Activated T-helper 9 cell treated with anti-CD3 and anti-CD28 coated beads, Interleukin-2, amount 50 U/mL, for 16 hours (primary cell): ENCODE measurements at regions not wholly inside any gene's neighbourhood (a gene's known extent, or its start where the extent isn't known, plus 50 kb on each side); places are given as distances from the start of the nearest gene placed in this dataset.
"Not testable (repeated sequence)": the region's sequence is repeated elsewhere in the genome, so short reads cannot be mapped to it uniquely, and the experiment has no call there.

ENCODE experiments used
- DNase-seq: peaks from one replicate; pipeline ENCODE4 v3.0.0-alpha.2; 2020; ENCODE audit warnings: low read depth

- DNase-seq: not testable (repeated sequence)
Observed at GRCh38 chr22:22056809-22057594, 74.4 kb upstream of the TOP3B start.

- DNase-seq: not testable (repeated sequence)
Observed at GRCh38 chr22:22052548-22053139, 70.1 kb upstream of the TOP3B start.

- not testable (repeated sequence) for DNase-seq
Observed at GRCh38 chr22:22051032-22051431, 68.4 kb upstream of the TOP3B start.

- no peak for DNase-seq
Observed at GRCh38 chr22:22050141-22050775, 67.7 kb upstream of the TOP3B start.

GRCh38 chr22:22049684-22050083 is 67.1 kb upstream of the TOP3B start:
- DNase-seq: no peak

GRCh38 chr22:22048981-22049531 is 66.5 kb upstream of the TOP3B start:
- no peak for DNase-seq

GRCh38 chr22:22048318-22048942 is 65.8 kb upstream of the TOP3B start:
- DNase-seq: no peak

- no peak for DNase-seq
Observed at GRCh38 chr22:22047776-22048175, 65.2 kb upstream of the TOP3B start.

GRCh38 chr22:22047266-22047665 is 64.7 kb upstream of the TOP3B start:
- no peak for DNase-seq

- DNase-seq: no peak
Observed at GRCh38 chr22:22046370-22046769, 63.8 kb upstream of the TOP3B start.

- no peak for DNase-seq
Observed at GRCh38 chr22:22045571-22046335, 63.2 kb upstream of the TOP3B start.

GRCh38 chr22:22044153-22044552 is 61.6 kb upstream of the TOP3B start:
- DNase-seq: no peak

GRCh38 chr22:22043296-22044078 is 60.9 kb upstream of the TOP3B start:
- DNase-seq: no peak

GRCh38 chr22:22042599-22043295 is 60.2 kb upstream of the TOP3B start:
- no peak for DNase-seq

- DNase-seq: no peak
Observed at GRCh38 chr22:22042009-22042408, 59.4 kb upstream of the TOP3B start.

- no peak for DNase-seq
Observed at GRCh38 chr22:22040908-22041307, 58.3 kb upstream of the TOP3B start.

GRCh38 chr22:22040472-22040871 is 57.9 kb upstream of the TOP3B start:
- DNase-seq: no peak

- DNase-seq: no peak
Observed at GRCh38 chr22:22039286-22040074, 56.9 kb upstream of the TOP3B start.

GRCh38 chr22:22038178-22038880 is 55.7 kb upstream of the TOP3B start:
- DNase-seq: no peak
